MM.1S (cell line): ENCODE measurements at regions not wholly inside any gene's neighbourhood (a gene's known extent, or its start where the extent isn't known, plus 50 kb on each side); places are given as distances from the start of the nearest gene placed in this dataset.

Source experiments
- EZH2 ChIP-seq: fragments of 300-600 bp; sonication (generic); optimal IDR thresholded peaks from 2 replicates; pipeline ENCODE3; 2017; ENCODE audit warnings: low read depth, mild to moderate bottlenecking, antibody characterized with exemption, low read length, mixed read lengths
- EZH2phosphoT487 ChIP-seq: fragments of 300-600 bp; sonication (generic); IDR thresholded peaks from 2 replicates; pipeline ENCODE4 v1.6.1; 2018; ENCODE audit warnings: antibody characterized with exemption, low read length
- TF ChIP-seq, protein P1 (sequence below): fragments of 300-600 bp; sonication (generic); IDR thresholded peaks from 2 replicates; pipeline ENCODE4 v1.5.1; 2016; ENCODE audit warnings: antibody characterized with exemption, low read length, mixed read lengths

DNA sequence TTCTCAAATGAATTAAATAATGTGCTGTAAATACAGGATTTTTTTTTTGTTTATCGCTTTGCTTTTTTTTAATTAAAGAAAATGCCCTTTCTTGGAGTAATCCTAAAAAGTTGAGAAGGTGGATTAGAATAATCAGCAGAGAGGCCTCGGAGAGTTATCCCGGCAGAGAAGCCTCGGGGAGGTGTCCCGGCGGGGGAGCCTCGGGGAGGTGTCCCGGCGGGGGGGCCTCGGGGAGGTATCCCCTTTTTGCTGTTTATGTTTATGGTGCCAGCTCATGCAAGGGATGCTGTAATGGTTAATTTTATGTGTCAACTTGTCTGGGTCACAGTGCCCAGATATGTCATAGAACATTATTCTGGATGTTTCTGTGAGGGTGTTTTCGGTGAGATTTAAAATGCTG lies 263.0 kb upstream of the TRIB2 start:
- TF ChIP-seq, protein P1, sequence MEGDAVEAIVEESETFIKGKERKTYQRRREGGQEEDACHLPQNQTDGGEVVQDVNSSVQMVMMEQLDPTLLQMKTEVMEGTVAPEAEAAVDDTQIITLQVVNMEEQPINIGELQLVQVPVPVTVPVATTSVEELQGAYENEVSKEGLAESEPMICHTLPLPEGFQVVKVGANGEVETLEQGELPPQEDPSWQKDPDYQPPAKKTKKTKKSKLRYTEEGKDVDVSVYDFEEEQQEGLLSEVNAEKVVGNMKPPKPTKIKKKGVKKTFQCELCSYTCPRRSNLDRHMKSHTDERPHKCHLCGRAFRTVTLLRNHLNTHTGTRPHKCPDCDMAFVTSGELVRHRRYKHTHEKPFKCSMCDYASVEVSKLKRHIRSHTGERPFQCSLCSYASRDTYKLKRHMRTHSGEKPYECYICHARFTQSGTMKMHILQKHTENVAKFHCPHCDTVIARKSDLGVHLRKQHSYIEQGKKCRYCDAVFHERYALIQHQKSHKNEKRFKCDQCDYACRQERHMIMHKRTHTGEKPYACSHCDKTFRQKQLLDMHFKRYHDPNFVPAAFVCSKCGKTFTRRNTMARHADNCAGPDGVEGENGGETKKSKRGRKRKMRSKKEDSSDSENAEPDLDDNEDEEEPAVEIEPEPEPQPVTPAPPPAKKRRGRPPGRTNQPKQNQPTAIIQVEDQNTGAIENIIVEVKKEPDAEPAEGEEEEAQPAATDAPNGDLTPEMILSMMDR: no peak
- TF ChIP-seq EZH2: no peak
- TF ChIP-seq EZH2phosphoT487: no peak
